H1 (cell line): ENCODE measurements at regions not wholly inside any gene's neighbourhood (a gene's known extent, or its start where the extent isn't known, plus 50 kb on each side); places are given as distances from the start of the nearest gene placed in this dataset.

ENCODE experiments used
- CTCF ChIA-PET: fragments of 300-600 bp; sonication (Branson Sonifier 250); formaldehyde crosslinking; loops from one replicate; lab custom pipeline; 2021; ENCODE audit not compliant: partially characterized antibody; lab: Charles Lee
- POLR2A ChIA-PET: fragments of 300-600 bp; sonication (Branson Sonifier 250); formaldehyde crosslinking; loops from one replicate; lab custom pipeline; 2021; ENCODE audit warnings: inconsistent platforms; ENCODE audit not compliant: partially characterized antibody; lab: Charles Lee
- DNase-seq, 2 experiments: peaks; one replicate each; pipeline versions ENCODE4 v3.0.0 to v3.0.0-alpha.2; 2010 to 2022; ENCODE audit warnings: low spot score in 2 of 2, low read depth in 1 of 2, mixed read lengths in 1 of 2
- FAIRE-seq: peaks from 2 replicates; lab custom pipeline; 2011; peaks lifted over from hg19 to GRCh38; lab: Jason Lieb, UNC
- H2AFZ ChIP-seq: 2 replicates; pipeline ENCODE4 v1.8.1; 2012; ENCODE audit warnings: low read length, inconsistent platforms
- H2AK5ac ChIP-seq: 2 replicates; pipeline ENCODE4 v1.6.1; 2013; ENCODE audit warnings: low read depth, low read length
- H2BK120ac ChIP-seq: replicated peaks from 2 replicates; pipeline ENCODE3; 2013; ENCODE audit warnings: low read depth, low read length, inconsistent platforms
- H2BK12ac ChIP-seq: 2 replicates; pipeline ENCODE4 v1.6.1; 2013; ENCODE audit warnings: low read depth, low read length
- H2BK15ac ChIP-seq: 2 replicates; pipeline ENCODE4 v1.6.1; 2013; ENCODE audit warnings: low read length
- H2BK20ac ChIP-seq: 2 replicates; pipeline ENCODE4 v1.6.1; 2013; ENCODE audit warnings: low read length
- H2BK5ac ChIP-seq: 2 replicates; pipeline ENCODE4 v1.6.1; 2013; ENCODE audit warnings: low read depth, low read length
- H3K14ac ChIP-seq: 2 replicates; pipeline ENCODE4 v1.6.1; 2013; ENCODE audit warnings: inconsistent platforms; ENCODE audit not compliant: insufficient read length
- H3K18ac ChIP-seq: 2 replicates; pipeline ENCODE4 v1.6.1; 2013; ENCODE audit warnings: low read length; ENCODE audit errors: extremely low read depth
- H3K23ac ChIP-seq: 2 replicates; pipeline ENCODE4 v1.6.1; 2013; ENCODE audit warnings: inconsistent platforms; ENCODE audit not compliant: insufficient read length
- H3K23me2 ChIP-seq: 2 replicates; pipeline ENCODE4 v1.6.1; 2013; ENCODE audit warnings: low read depth, low read length
- H3K27ac ChIP-seq: 2 replicates; pipeline ENCODE4 v1.6.1; 2011; ENCODE audit warnings: low read depth, low read length, inconsistent platforms
- H3K27me3 ChIP-seq, 4 experiments: replicated peaks in 1 of 4; 1 replicate in 1 of 4; 2 replicates in 3 of 4; pipeline versions ENCODE4 v1.6.1 to v1.8.1; 2011 to 2013; ENCODE audit warnings: low read length in 3 of 4, mild to moderate bottlenecking in 3 of 4, inconsistent platforms in 2 of 4, mixed read lengths in 2 of 4, moderate library complexity in 1 of 4; ENCODE audit not compliant: control insufficient read depth in 3 of 4, insufficient read depth in 3 of 4; ENCODE audit errors: extremely low read depth in 1 of 4
- H3K36me3 ChIP-seq, 4 experiments: 2 replicates each; pipeline versions ENCODE4 v1.6.1 to v1.8.1; 2011 to 2013; ENCODE audit warnings: mild to moderate bottlenecking in 4 of 4, low read length in 3 of 4, moderate library complexity in 2 of 4, control low read depth in 1 of 4, inconsistent platforms in 1 of 4; ENCODE audit not compliant: insufficient read depth in 4 of 4, control insufficient read depth in 2 of 4
- H3K4ac ChIP-seq: replicated peaks from 2 replicates; pipeline ENCODE3; 2013; ENCODE audit warnings: low read length, low read depth, mixed read lengths, inconsistent platforms; ENCODE audit not compliant: insufficient read length
- H3K4me1 ChIP-seq, 4 experiments: replicated peaks in 1 of 4; 1 replicate in 1 of 4; 2 replicates in 3 of 4; pipeline versions ENCODE4 v1.6.1 to v1.8.1; 2011 to 2013; ENCODE audit warnings: low read length in 3 of 4, inconsistent platforms in 2 of 4, mixed read lengths in 1 of 4; ENCODE audit not compliant: insufficient read depth in 4 of 4, control insufficient read depth in 3 of 4
- H3K4me2 ChIP-seq, 2 experiments: 2 replicates each; pipeline versions ENCODE4 v1.6.1 to v1.8.1; 2011 to 2013; ENCODE audit warnings: low read depth in 2 of 2, low read length in 2 of 2, control low read depth in 1 of 2, inconsistent platforms in 1 of 2, mild to moderate bottlenecking in 1 of 2; ENCODE audit not compliant: insufficient read depth in 1 of 2
- H3K4me3 ChIP-seq, 4 experiments: fragments of 200-600, 300-600 bp in 1 of 4; sonication (generic), shearing (Covaris generic), sonication (Bioruptor Twin) in 1 of 4; 2 replicates each; pipeline versions ENCODE4 v1.5.1 to v1.8.1; 2011 to 2016; ENCODE audit warnings: low read length in 4 of 4, low read depth in 3 of 4, control low read depth in 2 of 4, inconsistent platforms in 2 of 4, mild to moderate bottlenecking in 2 of 4, mixed read lengths in 1 of 4, moderate library complexity in 1 of 4; ENCODE audit not compliant: insufficient read depth in 2 of 4; ENCODE audit errors: extremely low read depth in 1 of 4
- H3K56ac ChIP-seq: replicated peaks from 2 replicates; pipeline ENCODE3; 2013; ENCODE audit warnings: low read depth, mild to moderate bottlenecking, mixed read lengths, low read length, inconsistent platforms; ENCODE audit not compliant: insufficient read length
- H3K79me1 ChIP-seq: 2 replicates; pipeline ENCODE4 v1.6.1; 2013; ENCODE audit warnings: low read depth, low read length, control low read depth
- H3K79me2 ChIP-seq, 2 experiments: 2 replicates each; pipeline versions ENCODE4 v1.6.1 to v1.8.1; 2012 to 2013; ENCODE audit warnings: low read length in 2 of 2, mild to moderate bottlenecking in 2 of 2, inconsistent platforms in 1 of 2; ENCODE audit not compliant: insufficient read depth in 2 of 2, control insufficient read depth in 1 of 2
- H3K9ac ChIP-seq, 4 experiments: replicated peaks in 1 of 4; 1 replicate in 1 of 4; 2 replicates in 3 of 4; pipeline versions ENCODE4 v1.6.1 to v1.8.1; 2011 to 2013; ENCODE audit warnings: low read depth in 3 of 4, low read length in 3 of 4, control low read depth in 2 of 4, mild to moderate bottlenecking in 2 of 4, moderate library complexity in 2 of 4, inconsistent platforms in 1 of 4; ENCODE audit errors: extremely low read depth in 1 of 4
- H3K9me3 ChIP-seq, 2 experiments: 2 replicates each; pipeline versions ENCODE4 v1.6.1 to v1.8.1; 2012 to 2013; ENCODE audit warnings: mild to moderate bottlenecking in 2 of 2, moderate library complexity in 2 of 2, control low read depth in 1 of 2, inconsistent platforms in 1 of 2, low read depth in 1 of 2, low read length in 1 of 2, mixed read lengths in 1 of 2; ENCODE audit not compliant: insufficient read depth in 2 of 2
- H4K20me1 ChIP-seq, 2 experiments: replicated peaks in 1 of 2; 2 replicates each; pipeline versions ENCODE3 to v1.8.1; 2011 to 2013; ENCODE audit warnings: inconsistent platforms in 2 of 2, low read length in 2 of 2, mild to moderate bottlenecking in 1 of 2; ENCODE audit not compliant: insufficient read depth in 2 of 2, control insufficient read depth in 1 of 2
- H4K5ac ChIP-seq: 2 replicates; pipeline ENCODE4 v1.6.1; 2013; ENCODE audit warnings: low read length, low read depth, mixed read lengths, inconsistent platforms; ENCODE audit not compliant: insufficient read length
- H4K8ac ChIP-seq: 2 replicates; pipeline ENCODE4 v1.8.0; 2013; ENCODE audit warnings: mild to moderate bottlenecking, moderate library complexity, low read length, inconsistent platforms; ENCODE audit not compliant: insufficient read depth; ENCODE audit errors: extremely low read depth
- H4K91ac ChIP-seq: replicated peaks from 2 replicates; pipeline ENCODE3; 2013; ENCODE audit warnings: low read length, mixed read lengths, inconsistent platforms; ENCODE audit not compliant: insufficient read length
- ASH2L ChIP-seq: fragments of 200-600, 300-600 bp; sonication (generic); IDR thresholded peaks from one replicate; pipeline ENCODE4 v1.7.1; 2017; ENCODE audit warnings: low read length
- BACH1 ChIP-seq: IDR thresholded peaks from 2 replicates; pipeline ENCODE4 v1.6.1; 2012; ENCODE audit warnings: low read length, improper control_type of control experiment
- BRCA1 ChIP-seq: IDR thresholded peaks from 2 replicates; pipeline ENCODE4 v1.6.1; 2012; ENCODE audit warnings: low read depth, low read length, improper control_type of control experiment
- CEBPB ChIP-seq: IDR thresholded peaks from 2 replicates; pipeline ENCODE4 v1.6.1; 2012; ENCODE audit warnings: low read depth, low read length
- EP300 ChIP-seq, 2 experiments: IDR thresholded peaks; 1 replicate in 1 of 2; 2 replicates in 1 of 2; pipeline ENCODE4 v1.6.1; 2011 to 2012; ENCODE audit warnings: low read depth in 2 of 2, low read length in 2 of 2, mild to moderate bottlenecking in 2 of 2, borderline replicate concordance in 1 of 2, inconsistent platforms in 1 of 2, moderate library complexity in 1 of 2
- EZH2 ChIP-seq: fragments of 200-600 bp; sonication (generic); IDR thresholded peaks from 2 replicates; pipeline ENCODE4 v1.7.1; 2012; ENCODE audit warnings: low read depth, mild to moderate bottlenecking, moderate library complexity, low read length, inconsistent platforms; ENCODE audit not compliant: severe bottlenecking
- FOSL1 ChIP-seq: IDR thresholded peaks from 2 replicates; pipeline ENCODE4 v1.6.1; 2011; ENCODE audit warnings: mild to moderate bottlenecking, low read depth, low read length, moderate library complexity; ENCODE audit not compliant: insufficient read depth
- HDAC2 ChIP-seq, 2 experiments: fragments of 300-600 bp in 1 of 2; sonication (generic) in 1 of 2; IDR thresholded peaks; 2 replicates each; pipeline ENCODE4 v1.6.1; 2011 to 2012; ENCODE audit warnings: low read depth in 2 of 2, low read length in 2 of 2, mild to moderate bottlenecking in 2 of 2, moderate library complexity in 2 of 2, borderline replicate concordance in 1 of 2, inconsistent platforms in 1 of 2
- NRF1 ChIP-seq: IDR thresholded peaks from 2 replicates; pipeline ENCODE4 v1.6.1; 2011; ENCODE audit warnings: mild to moderate bottlenecking, low read depth, low read length, improper control_type of control experiment
- POLR2AphosphoS5 ChIP-seq: IDR thresholded peaks from 2 replicates; pipeline ENCODE4 v1.6.1; 2011; ENCODE audit warnings: low read depth, low read length
- POU5F1 ChIP-seq: IDR thresholded peaks from 2 replicates; pipeline ENCODE4 v1.6.1; 2011; ENCODE audit warnings: low read depth, mild to moderate bottlenecking, low read length, moderate library complexity
- RAD21 ChIP-seq, 2 experiments: IDR thresholded peaks in 1 of 2; conservative IDR thresholded peaks in 1 of 2; 2 replicates each; pipeline ENCODE4 v1.6.1; 2011; ENCODE audit warnings: low read depth in 2 of 2, low read length in 2 of 2, improper control_type of control experiment in 1 of 2, inconsistent platforms in 1 of 2, mild to moderate bottlenecking in 1 of 2, moderate library complexity in 1 of 2
- YY1 ChIP-seq: IDR thresholded peaks from 2 replicates; pipeline ENCODE4 v1.6.1; 2011; ENCODE audit warnings: low read depth, mild to moderate bottlenecking, low read length
- WGBS, 2 experiments: shearing (Covaris generic) in 1 of 2; methylation state at CpG; one replicate each; pipeline versions ENCODE4 v1.1.6 to v1.1.7; 2013 to 2015; ENCODE audit warnings: low lambda C conversion rate in 2 of 2, mixed read lengths in 2 of 2, inconsistent platforms in 1 of 2, low coverage in 1 of 2, missing lambda C conversion rate in 1 of 2; ENCODE audit not compliant: insufficient replicate concordance in 2 of 2, insufficient coverage in 1 of 2, insufficient read length in 1 of 2; ENCODE audit errors: extremely low coverage in 1 of 2, missing lambda C conversion rate in 1 of 2; 5-methylcytosine and 5-hydroxymethylcytosine counted together
- TF ChIP-seq, protein P1 (sequence below): IDR thresholded peaks from 2 replicates; pipeline ENCODE4 v1.6.1; 2011; ENCODE audit warnings: low read length, improper control_type of control experiment

DNA sequence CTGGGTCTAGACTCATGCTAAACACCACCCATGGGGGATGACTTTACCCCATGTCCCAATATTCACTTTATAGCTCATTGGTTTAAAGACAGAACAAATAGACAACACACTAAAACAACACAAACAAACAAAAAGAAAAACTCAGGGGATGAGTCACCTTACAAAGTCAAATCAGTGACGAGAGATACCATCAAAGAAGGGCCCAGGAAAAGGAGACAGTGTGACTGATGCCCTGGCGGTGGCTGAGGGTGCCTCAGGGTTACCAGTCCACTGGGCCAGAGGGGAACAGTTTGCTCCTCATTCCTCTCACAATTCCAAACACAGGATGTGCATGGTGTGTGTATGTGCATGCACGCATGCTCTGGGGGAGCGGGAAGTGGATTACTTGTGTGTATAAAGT lies 171.3 kb upstream of the PRKCQ start:
- Histone ChIP-seq H4K91ac (peak overlapping the region; percentile 22), H3K23ac (no peak overlapping the region), H2BK12ac (no peak overlapping the region), H3K9ac (no peak overlapping the region), H3K27me3 (no peaks in the 10 kb centered on the region), H3K9me3 (no peaks in the 10 kb centered on the region), H2BK5ac (no peak overlapping the region), H3K27ac (no peak overlapping the region), H3K4me3 (no peak overlapping the region), H3K18ac (no peak overlapping the region), H4K20me1 (no peaks in the 10 kb centered on the region), H3K4ac (no peak overlapping the region), H2AFZ (no peak overlapping the region), H2BK120ac (no peak overlapping the region), H3K4me1 (peaks cover 0 to 17% (median 8%) of the 10 kb centered on the region in 4 experiments; a peak in 5 of 7 replicates), H4K5ac (no peak overlapping the region), H2BK20ac (no peak overlapping the region), H2AK5ac (no peak overlapping the region), H3K14ac (no peak overlapping the region), H3K56ac (no peak overlapping the region), H3K23me2 (no peaks in the 10 kb centered on the region; the same call in 1 of the 2 replicates), H3K79me2 (no peaks in the 10 kb centered on the region), H4K8ac (no peak overlapping the region), H2BK15ac (no peak overlapping the region), H3K79me1 (no peaks in the 10 kb centered on the region), H3K4me2 (no peak overlapping the region), H3K36me3 (no peaks in the 10 kb centered on the region)
- WGBS, 2 experiments: 70% methylated on average over 4 of the region's 4 CpGs; no CpG with 5 or more reads in 1 of the 2 experiments
- FAIRE-seq (no peak), DNase-seq (no peak)
- ChIA-PET POLR2A (no interaction called here), CTCF (no interaction called here)
- TF ChIP-seq, protein P1, sequence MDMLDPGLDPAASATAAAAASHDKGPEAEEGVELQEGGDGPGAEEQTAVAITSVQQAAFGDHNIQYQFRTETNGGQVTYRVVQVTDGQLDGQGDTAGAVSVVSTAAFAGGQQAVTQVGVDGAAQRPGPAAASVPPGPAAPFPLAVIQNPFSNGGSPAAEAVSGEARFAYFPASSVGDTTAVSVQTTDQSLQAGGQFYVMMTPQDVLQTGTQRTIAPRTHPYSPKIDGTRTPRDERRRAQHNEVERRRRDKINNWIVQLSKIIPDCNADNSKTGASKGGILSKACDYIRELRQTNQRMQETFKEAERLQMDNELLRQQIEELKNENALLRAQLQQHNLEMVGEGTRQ: no peak
- no peak for TF ChIP-seq ASH2L
- TF ChIP-seq BRCA1: no peak
- TF ChIP-seq YY1: no peak
- no peak for TF ChIP-seq EP300 (IDR thresholded peaks at IDR 0.05; ENCODE audit: borderline replicate concordance in 1 of 2, low read depth in 2 of 2, low read length in 2 of 2)
- no peak for TF ChIP-seq FOSL1
- no peak for TF ChIP-seq BACH1
- no peak for TF ChIP-seq HDAC2 (IDR thresholded peaks at IDR 0.05; ENCODE audit: borderline replicate concordance in 1 of 2, low read depth in 2 of 2, low read length in 2 of 2)
- TF ChIP-seq POU5F1: no peak
- TF ChIP-seq RAD21 (IDR thresholded peaks at IDR 0.05 in 1 of 2, conservative IDR thresholded peaks at IDR 0.05 in 1 of 2; ENCODE audit: low read depth in 2 of 2, low read length in 2 of 2): no peak
- TF ChIP-seq EZH2: no peak
- TF ChIP-seq NRF1: no peak
- TF ChIP-seq CEBPB: no peak
- TF ChIP-seq POLR2AphosphoS5: no peak
